ENCODE measurements at regions not wholly inside any gene's neighbourhood (a gene's known extent, or its start where the extent isn't known, plus 50 kb on each side); places are given as distances from the start of the nearest gene placed in this dataset.

GRCh38 chr5:158354958-158355357, 496.0 kb upstream of the CLINT1 start:
- DNase-seq (ENCODE audit: low read depth) = no peak

GRCh38 chr5:158351485-158352125, 492.7 kb upstream of the CLINT1 start:
- DNase-seq (ENCODE audit: low read depth) = no peak

- no peak for DNase-seq (ENCODE audit: low read depth)
These were observed 491.0 kb upstream of the CLINT1 start for GRCh38 chr5:158349987-158350386.

GRCh38 chr5:158344376-158344775, 485.4 kb upstream of the CLINT1 start:
- no peak for DNase-seq (ENCODE audit: low read depth)

GRCh38 chr5:158340608-158341007, 481.7 kb upstream of the CLINT1 start:
- DNase-seq (ENCODE audit: low read depth) = no peak

GRCh38 chr5:158326256-158326655, 467.3 kb upstream of the CLINT1 start:
- DNase-seq (ENCODE audit: low read depth) = no peak

- DNase-seq (ENCODE audit: low read depth) = no peak
These were observed 465.3 kb upstream of the CLINT1 start for GRCh38 chr5:158324236-158324635.

GRCh38 chr5:158322620-158323019, 463.7 kb upstream of the CLINT1 start:
- no peak for DNase-seq (ENCODE audit: low read depth)

GRCh38 chr5:158320934-158321333, 462.0 kb upstream of the CLINT1 start:
- DNase-seq (ENCODE audit: low read depth) = no peak

GRCh38 chr5:158320178-158320674, 461.3 kb upstream of the CLINT1 start:
- no peak for DNase-seq (ENCODE audit: low read depth)

GRCh38 chr5:158317507-158317906, 458.6 kb upstream of the CLINT1 start:
- no peak for DNase-seq (ENCODE audit: low read depth)

GRCh38 chr5:158313733-158314464, 455.0 kb upstream of the CLINT1 start:
- no peak for DNase-seq (ENCODE audit: low read depth)

GRCh38 chr5:158313027-158313732, 454.2 kb upstream of the CLINT1 start:
- DNase-seq (ENCODE audit: low read depth) = no peak

GRCh38 chr5:158309088-158309807, 450.3 kb upstream of the CLINT1 start:
- DNase-seq (ENCODE audit: low read depth) = no peak

GRCh38 chr5:158308429-158309025, 449.6 kb upstream of the CLINT1 start:
- DNase-seq (ENCODE audit: low read depth) = no peak

- no peak for DNase-seq (ENCODE audit: low read depth)
These were observed 446.9 kb upstream of the CLINT1 start for GRCh38 chr5:158305861-158306260.

GRCh38 chr5:158304607-158305006, 445.7 kb upstream of the CLINT1 start:
- DNase-seq (ENCODE audit: low read depth) = no peak

- DNase-seq (ENCODE audit: low read depth) = no peak
These were observed 444.9 kb upstream of the CLINT1 start for GRCh38 chr5:158303883-158304282.

- no peak for DNase-seq (ENCODE audit: low read depth)
These were observed 444.3 kb upstream of the CLINT1 start for GRCh38 chr5:158303275-158303674.

- no peak for DNase-seq (ENCODE audit: low read depth)
These were observed 443.1 kb upstream of the CLINT1 start for GRCh38 chr5:158302029-158302428.

- no peak for DNase-seq (ENCODE audit: low read depth)
These were observed 442.2 kb upstream of the CLINT1 start for GRCh38 chr5:158301186-158301585.

- no peak for DNase-seq (ENCODE audit: low read depth)
These were observed 441.3 kb upstream of the CLINT1 start for GRCh38 chr5:158300256-158300655.
